IPS-20b (cell line): ENCODE measurements at regions not wholly inside any gene's neighbourhood (a gene's known extent, or its start where the extent isn't known, plus 50 kb on each side); places are given as distances from the start of the nearest gene placed in this dataset.
"Not testable (repeated sequence)": the region's sequence is repeated elsewhere in the genome, so short reads cannot be mapped to it uniquely, and the experiment has no call there.

Source experiments
- H3K27ac ChIP-seq: one replicate; pipeline ENCODE4 v1.5.1; 2013; ENCODE audit warnings: low read length
- H3K27me3 ChIP-seq: 2 replicates; pipeline ENCODE4 v1.6.1; 2013; ENCODE audit warnings: mild to moderate bottlenecking, low read length, inconsistent platforms; ENCODE audit not compliant: insufficient read depth
- H3K36me3 ChIP-seq: 2 replicates; pipeline ENCODE4 v1.6.1; 2013; ENCODE audit warnings: low read depth, mild to moderate bottlenecking, inconsistent platforms, low read length, moderate library complexity; ENCODE audit not compliant: insufficient read depth
- H3K4me1 ChIP-seq: 2 replicates; pipeline ENCODE4 v1.6.1; 2013; ENCODE audit warnings: mild to moderate bottlenecking, control low read depth, inconsistent platforms, low read length, moderate library complexity; ENCODE audit not compliant: insufficient read depth
- H3K4me3 ChIP-seq: 2 replicates; pipeline ENCODE4 v1.5.1; 2013; ENCODE audit warnings: mild to moderate bottlenecking, low read length, inconsistent platforms
- H3K9ac ChIP-seq: 2 replicates; pipeline ENCODE4 v1.6.1; 2013; ENCODE audit warnings: low read depth, mild to moderate bottlenecking, inconsistent platforms, low read length, moderate library complexity
- H3K9me3 ChIP-seq: 2 replicates; pipeline ENCODE4 v1.6.1; 2013; ENCODE audit warnings: mild to moderate bottlenecking, low read depth, low read length, inconsistent platforms; ENCODE audit not compliant: insufficient read depth

- H3K9me3 ChIP-seq, H3K27ac ChIP-seq, H3K4me3 ChIP-seq, H3K36me3 ChIP-seq, H3K4me1 ChIP-seq, H3K9ac ChIP-seq, H3K27me3 ChIP-seq: not testable (repeated sequence)
These were observed 172.0 kb downstream of the ZNF92 start for GRCh38 chr7:65545465-65546161.

DNA sequence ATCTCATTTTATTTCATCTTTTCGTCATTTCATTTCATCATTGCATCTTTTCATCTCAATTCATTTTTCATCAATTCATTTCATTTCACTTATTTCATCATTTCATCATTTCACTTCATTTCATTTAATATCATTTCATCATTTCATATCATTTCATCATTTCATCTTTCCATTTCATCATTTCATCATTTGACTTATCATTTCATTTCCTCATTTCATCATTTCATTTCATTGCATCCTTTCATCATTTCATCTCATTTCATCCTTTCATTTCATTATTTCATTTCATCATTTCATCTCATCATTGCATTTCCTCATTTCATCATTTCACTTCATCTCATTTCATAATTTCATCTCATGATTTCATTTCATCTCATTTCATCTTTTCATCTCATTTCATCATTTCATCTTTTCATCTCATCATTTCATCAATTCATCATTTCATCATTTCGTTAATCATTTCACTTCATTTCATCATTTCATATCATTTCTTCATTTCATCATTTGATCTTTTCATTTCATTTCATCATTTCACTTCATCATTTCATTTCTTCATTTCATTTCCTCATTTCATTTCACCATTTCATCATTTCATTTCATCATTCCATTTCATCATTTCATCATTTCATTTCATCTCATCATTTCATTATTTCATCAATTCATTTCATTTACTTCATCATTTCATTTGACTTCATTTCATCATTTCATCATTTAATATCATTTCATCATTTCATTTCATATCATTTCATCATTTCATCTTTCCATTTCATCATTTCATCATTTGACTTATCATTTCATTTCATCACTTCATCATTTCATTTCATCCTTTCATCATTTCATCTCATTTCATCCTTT is 176.2 kb downstream of the ZNF92 start:
- not testable (repeated sequence) for H3K9me3 ChIP-seq, H3K4me3 ChIP-seq, H3K9ac ChIP-seq, H3K27ac ChIP-seq, H3K36me3 ChIP-seq, H3K27me3 ChIP-seq, H3K4me1 ChIP-seq

GRCh38 chr7:65550444-65550809 is 176.8 kb downstream of the ZNF92 start:
- H3K9ac ChIP-seq, H3K9me3 ChIP-seq, H3K4me3 ChIP-seq, H3K27me3 ChIP-seq, H3K27ac ChIP-seq, H3K36me3 ChIP-seq, H3K4me1 ChIP-seq: not testable (repeated sequence)

DNA sequence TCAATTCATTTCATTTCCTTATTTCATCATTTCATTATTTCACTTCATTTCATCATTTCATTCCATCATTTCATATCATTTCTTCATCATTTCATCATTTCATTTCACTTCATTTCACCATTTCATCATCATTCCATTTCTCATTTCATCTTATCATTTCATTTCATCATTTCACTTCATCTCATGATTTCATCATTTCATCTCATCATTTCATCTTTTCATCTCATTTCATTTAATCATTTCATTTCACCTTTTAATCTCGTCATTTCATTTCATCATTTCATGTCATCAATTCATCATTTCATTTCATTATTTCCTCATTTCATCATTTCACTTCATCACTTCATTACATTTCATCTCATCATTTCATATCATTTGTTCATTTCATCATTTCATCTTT is 177.4 kb downstream of the ZNF92 start:
- not testable (repeated sequence) for H3K4me1 ChIP-seq, H3K27me3 ChIP-seq, H3K9ac ChIP-seq, H3K27ac ChIP-seq, H3K4me3 ChIP-seq, H3K36me3 ChIP-seq, H3K9me3 ChIP-seq

- H3K9me3 ChIP-seq, H3K4me1 ChIP-seq, H3K27me3 ChIP-seq, H3K36me3 ChIP-seq, H3K4me3 ChIP-seq, H3K27ac ChIP-seq, H3K9ac ChIP-seq: not testable (repeated sequence)
These were observed 181.2 kb downstream of the ZNF92 start for GRCh38 chr7:65554553-65555476.

GRCh38 chr7:65558584-65558983 is 184.9 kb downstream of the ZNF92 start:
- H3K9ac ChIP-seq, H3K4me3 ChIP-seq, H3K36me3 ChIP-seq, H3K27ac ChIP-seq, H3K4me1 ChIP-seq, H3K9me3 ChIP-seq, H3K27me3 ChIP-seq: not testable (repeated sequence)

DNA sequence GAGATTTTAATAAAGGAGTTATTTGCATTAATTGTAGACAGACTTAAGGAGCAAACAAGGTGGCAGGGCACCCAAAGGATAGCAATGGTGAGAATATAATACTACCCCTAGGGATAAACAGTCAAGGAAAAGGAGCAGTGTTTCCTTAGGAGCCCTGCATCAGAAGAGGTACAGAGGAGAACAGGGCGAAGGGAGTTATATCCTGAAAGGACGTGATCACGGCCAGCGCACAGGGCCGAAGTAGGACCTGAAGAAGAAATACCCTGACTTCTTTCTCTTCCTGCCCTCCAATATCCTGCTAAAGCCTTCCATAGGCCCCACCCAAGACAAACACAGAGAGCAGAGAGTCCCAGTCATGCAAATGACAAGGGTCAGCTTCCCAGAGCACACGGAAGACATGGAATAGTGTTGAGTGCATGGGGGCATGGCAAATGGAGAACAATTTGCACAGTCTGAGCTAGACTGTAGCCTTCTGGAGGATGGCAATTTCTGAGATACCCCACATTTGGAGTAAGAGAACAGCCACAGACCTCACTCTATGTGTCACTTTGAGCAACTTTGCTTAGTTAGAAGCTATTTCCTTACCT is 188.2 kb downstream of the ZNF92 start:
- not testable (repeated sequence) for H3K4me3 ChIP-seq, H3K9me3 ChIP-seq, H3K27ac ChIP-seq, H3K4me1 ChIP-seq, H3K36me3 ChIP-seq, H3K9ac ChIP-seq, H3K27me3 ChIP-seq

- H3K27ac ChIP-seq, H3K4me3 ChIP-seq, H3K4me1 ChIP-seq, H3K9me3 ChIP-seq, H3K36me3 ChIP-seq, H3K9ac ChIP-seq, H3K27me3 ChIP-seq: not testable (repeated sequence)
These were observed 188.9 kb downstream of the ZNF92 start for GRCh38 chr7:65562522-65562921.

GRCh38 chr7:65563333-65563732 is 189.7 kb downstream of the ZNF92 start:
- H3K27ac ChIP-seq, H3K27me3 ChIP-seq, H3K4me1 ChIP-seq, H3K9ac ChIP-seq, H3K9me3 ChIP-seq, H3K4me3 ChIP-seq, H3K36me3 ChIP-seq: not testable (repeated sequence)

DNA sequence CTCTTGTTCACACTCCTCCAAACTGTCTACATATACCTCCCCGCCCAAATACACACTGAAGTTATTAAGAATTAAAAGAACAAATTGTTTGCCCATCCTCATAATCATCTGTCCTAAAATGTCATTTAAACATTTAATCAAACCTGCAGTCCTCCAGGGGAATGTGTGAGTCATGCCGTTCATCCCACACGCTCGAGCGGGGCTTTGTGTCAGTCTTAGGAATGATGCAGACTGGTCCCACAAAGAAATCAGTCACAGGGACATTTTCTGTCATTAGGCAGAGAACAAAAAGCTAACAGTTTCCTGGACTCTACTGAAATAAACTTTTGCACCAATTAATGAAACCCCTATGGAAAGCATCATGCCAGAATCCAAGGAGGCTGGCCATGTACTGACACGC is 194.6 kb downstream of the ZNF92 start:
- H3K9me3 ChIP-seq, H3K27ac ChIP-seq, H3K27me3 ChIP-seq, H3K4me1 ChIP-seq, H3K4me3 ChIP-seq, H3K36me3 ChIP-seq, H3K9ac ChIP-seq: not testable (repeated sequence)

GRCh38 chr7:65570990-65571389 is 197.3 kb downstream of the ZNF92 start:
- not testable (repeated sequence) for H3K36me3 ChIP-seq, H3K4me3 ChIP-seq, H3K4me1 ChIP-seq, H3K9ac ChIP-seq, H3K9me3 ChIP-seq, H3K27ac ChIP-seq, H3K27me3 ChIP-seq
